ENCODE measurements at regions not wholly inside any gene's neighbourhood (a gene's known extent, or its start where the extent isn't known, plus 50 kb on each side); places are given as distances from the start of the nearest gene placed in this dataset.
"Not testable (repeated sequence)": the region's sequence is repeated elsewhere in the genome, so short reads cannot be mapped to it uniquely, and the experiment has no call there.

DNA sequence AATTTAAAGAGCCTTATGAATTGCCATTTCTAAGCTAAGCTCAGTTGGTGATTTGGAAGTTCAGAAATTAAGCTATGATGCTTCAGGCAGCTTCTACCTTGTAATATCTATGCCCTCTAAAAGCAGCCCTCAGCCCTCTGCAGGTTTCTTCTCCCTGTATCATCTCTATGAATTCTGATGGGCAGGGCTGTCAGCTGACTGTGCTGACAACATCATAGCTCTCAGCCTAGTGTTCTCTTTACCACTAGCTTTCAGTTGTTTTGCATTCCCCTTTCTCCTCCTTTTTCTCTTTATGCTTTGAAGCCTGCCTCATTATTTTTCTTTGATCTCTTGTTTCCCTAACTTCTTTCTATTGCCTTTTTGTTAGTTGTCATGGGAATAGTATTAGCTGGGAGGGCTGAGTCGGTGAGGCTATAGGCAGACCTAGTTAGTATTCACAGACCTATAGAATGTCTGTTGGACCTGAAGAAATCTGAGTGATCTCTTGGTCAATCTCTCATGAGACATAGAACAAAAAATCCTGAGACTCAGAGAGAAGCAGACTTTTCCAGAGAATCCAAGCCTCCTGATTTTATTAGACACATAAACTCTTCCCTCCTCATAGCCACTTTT lies 535.4 kb downstream of the RAB38 start:
- no peak for DNase-seq (ENCODE audit: low spot score)

DNA sequence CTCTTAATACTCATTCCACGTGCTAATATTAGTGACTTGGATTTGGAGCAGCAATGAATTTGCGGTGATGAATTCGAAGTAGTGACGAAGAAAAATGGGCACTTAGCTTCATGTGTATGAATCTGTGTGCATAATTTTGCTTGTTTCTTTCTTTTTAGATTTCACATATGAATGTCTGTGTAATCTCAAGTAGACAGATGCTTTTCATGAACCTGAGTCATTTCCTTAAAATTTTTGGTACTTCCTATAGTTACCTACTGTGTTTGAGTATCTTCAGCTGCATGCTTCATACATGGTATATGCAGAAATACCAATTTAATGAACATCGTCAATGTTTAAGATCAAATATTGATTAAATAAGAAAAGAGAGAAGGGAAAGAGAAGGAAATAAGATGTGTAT lies 540.2 kb downstream of the RAB38 start:
- DNase-seq (ENCODE audit: low spot score) = no peak

DNA sequence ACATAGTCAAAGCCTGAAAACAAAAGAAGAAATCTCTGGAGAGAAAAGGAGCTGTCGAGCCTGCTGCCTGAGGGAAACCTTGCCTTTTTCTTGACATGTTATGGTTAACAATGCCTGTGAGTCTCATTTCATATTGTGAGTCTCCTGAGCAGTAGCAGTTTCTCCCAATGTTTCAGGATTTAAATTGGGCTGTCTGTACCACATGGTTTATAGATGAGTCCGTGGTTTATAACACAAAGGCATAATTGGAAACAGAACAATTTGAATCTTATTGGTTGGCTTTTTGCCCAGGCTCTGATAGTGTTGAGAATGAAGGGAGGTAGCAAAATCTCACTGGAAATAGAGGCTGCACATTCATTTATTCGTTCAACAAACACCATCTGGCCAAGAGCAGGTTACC lies 540.9 kb downstream of the RAB38 start:
- DNase-seq (ENCODE audit: low spot score) = no peak

DNA sequence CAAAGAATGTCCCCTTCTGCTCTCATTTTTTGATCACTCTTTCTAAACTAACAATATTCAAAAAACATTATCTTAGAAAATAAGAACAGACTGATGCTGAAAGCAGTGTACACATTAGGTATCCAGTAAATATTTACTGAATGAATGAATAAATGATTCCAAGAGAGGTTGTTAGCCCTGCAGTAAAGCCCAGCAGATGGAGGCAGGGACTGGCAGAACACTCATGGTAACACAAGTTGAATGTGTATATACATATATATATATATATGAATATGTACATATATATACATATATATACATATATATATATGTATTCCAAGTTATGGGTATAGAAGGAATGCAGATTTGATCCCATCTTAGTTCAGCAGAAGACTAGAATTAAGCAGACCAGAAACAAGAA lies 546.3 kb downstream of the RAB38 start:
- no peak for DNase-seq (ENCODE audit: low spot score)

DNA sequence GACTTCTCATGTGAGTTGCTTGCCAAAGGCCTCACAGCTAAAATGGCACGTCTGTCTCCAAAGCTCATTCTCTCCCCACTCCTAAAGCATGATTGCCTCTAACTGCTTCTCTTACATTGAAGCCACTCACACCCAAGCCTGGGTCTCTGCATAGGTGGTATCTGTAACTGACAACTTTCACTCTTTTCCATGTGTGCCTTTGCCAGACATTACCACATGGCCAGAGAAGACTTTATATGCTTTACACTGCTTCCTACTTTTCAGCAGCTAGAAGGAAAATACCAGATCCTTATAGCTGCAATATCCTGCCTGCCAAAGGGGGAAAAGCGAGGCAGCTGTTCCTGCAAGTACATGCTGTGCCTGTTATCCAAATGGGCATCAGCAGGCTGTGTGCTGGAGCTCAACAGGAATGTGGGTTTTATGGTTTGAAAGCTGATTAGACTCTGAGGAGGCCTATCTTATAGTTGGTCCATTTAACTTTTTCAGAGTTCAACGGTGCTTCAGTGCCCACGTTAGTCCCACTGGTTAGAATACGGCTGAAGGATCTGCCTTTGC lies 547.1 kb downstream of the RAB38 start:
- DNase-seq (ENCODE audit: low spot score) = no peak

DNA sequence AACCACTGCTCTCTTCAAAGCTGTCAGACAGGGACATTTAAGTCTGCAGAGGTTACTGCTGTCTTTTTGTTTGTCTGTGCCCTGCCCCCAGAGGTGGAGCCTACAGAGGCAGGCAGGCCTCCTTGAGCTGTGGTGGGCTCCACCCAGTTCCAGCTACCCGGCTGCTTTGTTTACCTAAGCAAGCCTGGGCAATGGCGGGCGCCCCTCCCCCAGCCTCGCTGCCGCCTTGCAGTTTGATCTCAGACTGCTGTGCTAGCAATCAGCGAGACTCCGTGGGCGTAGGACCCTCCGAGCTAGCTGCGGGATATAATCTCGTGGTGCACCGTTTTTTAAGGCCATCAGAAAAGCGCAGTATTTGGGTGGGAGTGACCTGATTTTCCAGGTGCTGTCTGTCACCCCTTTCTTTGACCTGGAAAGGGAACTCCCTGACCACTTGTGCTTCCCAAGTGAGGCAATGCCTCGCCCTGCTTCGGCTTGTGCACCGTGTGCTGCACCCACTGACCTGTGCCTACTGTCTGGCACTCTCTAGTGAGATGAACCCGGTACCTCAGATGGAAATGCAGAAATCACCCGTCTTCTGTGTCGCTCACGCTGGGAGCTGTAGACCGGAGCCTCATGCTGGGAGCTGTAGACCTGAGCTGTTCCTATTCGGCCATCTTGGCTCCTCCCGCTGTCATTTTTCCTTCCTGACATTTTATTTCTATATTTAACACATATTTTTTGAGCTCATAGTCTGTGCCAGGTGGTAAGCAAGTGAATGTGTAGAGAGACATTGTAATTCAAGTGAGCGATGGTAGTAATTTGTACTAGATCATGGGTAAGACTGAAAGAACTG lies 551.5 kb downstream of the RAB38 start:
- not testable (repeated sequence) for DNase-seq (ENCODE audit: low spot score)

DNA sequence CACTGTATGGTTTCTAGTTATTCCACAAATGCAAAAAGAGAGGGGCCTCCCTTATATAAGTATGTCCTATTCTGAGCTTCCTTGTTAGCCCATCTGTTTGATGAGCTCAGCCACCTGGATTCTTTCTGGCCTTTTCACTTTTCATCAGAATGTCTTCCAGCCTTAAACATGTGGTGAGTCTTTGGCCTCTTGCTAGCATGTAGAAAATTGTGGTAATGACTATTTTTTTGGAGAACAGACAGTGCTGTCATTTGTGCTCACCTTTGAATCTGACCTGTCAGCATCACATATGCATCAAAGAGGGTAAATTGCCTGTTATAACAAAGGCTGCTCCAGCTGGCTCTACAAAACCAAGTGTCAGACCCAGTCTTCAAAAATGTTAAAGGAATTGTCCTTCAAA lies 558.7 kb downstream of the RAB38 start:
- no peak for DNase-seq (ENCODE audit: low spot score)

DNA sequence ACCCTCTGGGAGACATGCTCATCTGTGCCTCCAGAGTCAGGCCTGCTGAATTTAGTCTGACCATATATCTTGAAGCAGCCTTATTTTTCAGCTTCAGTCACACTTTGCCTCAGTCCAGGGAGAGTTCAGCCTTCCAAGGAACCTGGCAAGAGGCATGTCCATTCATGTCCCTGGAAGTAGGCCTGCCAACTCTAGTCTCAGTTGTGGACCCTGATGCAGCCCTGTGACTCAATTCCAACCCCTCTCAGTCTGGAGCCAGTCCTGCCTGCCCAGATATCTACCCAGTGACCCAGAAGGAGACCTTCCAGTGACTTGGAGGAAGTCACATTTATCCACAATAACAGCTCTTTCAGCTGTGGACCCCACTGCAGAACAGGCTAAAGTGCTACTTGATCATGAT lies 566.6 kb downstream of the TMEM135 start:
- no peak for DNase-seq (ENCODE audit: low spot score)

DNA sequence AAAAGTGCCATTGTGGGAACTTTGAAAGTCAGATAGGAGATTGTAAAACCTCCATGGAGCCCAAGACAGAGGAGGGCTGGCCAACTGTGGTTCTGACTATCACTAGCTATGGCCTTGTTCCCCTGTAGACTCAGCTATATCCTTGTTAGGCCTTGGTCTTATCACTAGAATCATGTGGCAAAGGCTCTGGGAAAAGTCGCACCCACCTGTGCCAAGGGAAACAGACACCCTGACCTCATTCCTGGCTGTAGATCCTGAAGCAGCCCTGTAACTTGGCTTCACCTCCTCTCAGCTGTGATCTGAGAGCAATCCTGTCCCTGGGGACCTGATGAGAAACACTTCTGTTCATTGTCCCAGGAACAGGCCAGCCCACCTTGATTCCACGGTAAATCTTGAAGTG lies 566.2 kb downstream of the TMEM135 start:
- DNase-seq (ENCODE audit: low spot score) = no peak

DNA sequence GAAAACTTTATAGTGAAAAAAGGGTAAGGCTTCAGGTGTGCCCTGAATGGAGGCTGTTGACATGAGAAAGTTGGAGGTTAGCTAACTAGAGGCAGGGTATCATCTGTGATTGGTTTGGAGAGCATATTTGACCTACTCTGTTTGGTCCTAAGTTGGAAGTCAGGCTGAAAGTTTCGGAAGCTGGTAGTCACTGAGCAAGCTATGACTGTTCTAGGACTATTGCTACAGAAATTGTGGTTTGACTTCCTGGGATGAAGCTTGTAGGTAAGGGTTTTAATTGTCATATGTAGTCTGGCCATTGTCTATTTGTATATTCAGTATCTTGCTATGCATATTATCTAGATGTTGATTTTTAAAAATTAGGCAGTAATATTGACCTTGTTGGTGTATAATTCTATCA lies 565.0 kb downstream of the TMEM135 start:
- DNase-seq (ENCODE audit: low spot score) = no peak

DNA sequence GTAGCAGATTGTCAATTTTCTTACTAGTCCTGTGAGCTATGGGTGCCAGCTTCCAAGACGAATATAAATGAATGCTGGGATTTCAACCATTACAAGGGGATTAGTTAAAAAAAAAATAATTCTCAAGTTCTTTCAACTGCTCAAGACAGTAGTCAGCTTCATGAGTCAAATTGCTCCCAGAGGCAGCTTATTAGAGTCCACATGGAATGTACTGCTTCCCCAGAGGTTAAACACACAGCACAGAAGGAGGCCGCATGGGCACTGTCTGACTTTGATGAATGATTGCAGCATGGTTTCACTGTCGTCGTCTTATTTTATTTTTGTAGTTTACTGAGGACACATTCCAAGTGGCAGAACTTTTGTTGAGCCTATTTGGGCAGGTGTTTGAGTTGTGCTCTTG lies 563.2 kb downstream of the TMEM135 start:
- no peak for DNase-seq (ENCODE audit: low spot score)

DNA sequence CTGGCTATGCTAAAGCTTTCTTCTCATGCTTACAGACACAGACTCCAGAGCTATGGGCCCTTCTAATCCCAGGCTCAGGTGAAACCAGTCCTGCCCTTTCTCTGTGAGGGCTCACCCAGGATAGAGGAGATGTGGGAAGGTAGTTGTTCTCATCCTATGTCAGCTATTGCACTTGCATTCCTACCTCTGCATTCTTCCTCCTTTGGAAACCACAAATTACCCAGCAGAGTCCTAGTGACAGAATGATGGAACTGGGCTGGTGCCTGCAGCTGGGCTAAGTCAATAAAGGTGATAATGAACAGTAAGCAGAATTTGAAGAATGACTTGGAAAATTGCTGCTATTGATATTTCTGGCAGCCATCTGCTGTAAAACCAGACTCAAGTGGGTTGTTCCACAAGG lies 560.0 kb downstream of the TMEM135 start:
- DNase-seq (ENCODE audit: low spot score) = no peak

DNA sequence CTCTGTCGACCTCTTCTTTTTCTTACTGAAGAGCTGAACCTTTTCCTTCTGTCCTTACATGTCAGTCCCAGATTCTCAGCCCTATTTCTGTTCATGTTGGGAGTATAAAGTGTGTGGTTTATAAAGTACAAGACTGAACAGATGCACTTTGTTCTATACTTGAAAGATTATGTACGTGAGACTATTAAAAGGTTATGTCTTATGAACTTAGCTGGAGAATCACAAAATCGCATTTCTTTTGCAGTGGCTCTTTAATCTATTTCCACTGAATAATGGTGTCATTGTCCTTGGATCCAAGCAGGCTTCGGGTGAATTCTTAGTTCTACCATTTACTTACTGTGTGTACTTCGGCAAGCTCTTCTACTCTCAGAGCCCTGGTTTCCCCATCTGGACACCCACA lies 558.4 kb downstream of the TMEM135 start:
- peak; percentile 67 for DNase-seq (ENCODE audit: low spot score)

DNA sequence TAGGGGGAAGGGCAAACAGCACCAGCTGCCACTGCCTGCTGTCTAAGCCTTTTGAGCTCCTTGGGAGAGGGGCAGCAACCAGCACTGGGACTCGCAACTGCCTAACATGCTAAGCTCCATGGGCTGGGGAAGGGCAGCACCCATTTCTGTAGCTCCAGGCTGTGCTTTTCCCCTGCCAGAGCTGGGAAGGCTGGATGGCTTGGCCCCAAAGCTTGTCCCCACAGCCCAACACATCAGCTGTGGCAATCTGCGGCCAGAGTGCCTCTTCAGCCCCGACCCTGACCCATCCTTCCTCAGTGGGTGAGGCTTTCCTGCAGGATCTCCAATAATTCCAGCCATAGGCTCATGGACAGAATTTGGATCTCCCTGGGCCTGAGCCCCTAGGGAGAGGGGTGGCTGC lies 551.3 kb downstream of the TMEM135 start:
- no peak for DNase-seq (ENCODE audit: low spot score)

DNA sequence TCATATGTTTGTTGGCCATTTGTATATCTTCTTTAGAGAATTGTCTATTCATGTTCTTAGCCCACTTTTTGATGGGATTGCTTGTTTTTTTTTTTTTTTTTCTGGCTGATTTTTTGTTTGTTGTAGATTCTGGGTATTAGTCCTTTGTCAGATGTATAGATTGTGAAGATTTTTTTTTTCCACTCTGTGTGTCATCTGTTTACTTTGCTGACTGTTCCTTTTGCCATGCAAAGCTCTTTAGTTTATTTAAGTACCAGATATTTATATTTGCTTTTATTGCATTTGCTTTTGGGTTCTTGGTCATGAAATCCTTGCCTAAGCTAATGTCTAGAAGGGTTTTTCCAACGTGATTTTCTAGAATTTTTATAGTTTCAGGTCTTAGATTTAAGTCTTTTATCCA lies 547.9 kb downstream of the TMEM135 start:
- not testable (repeated sequence) for DNase-seq (ENCODE audit: low spot score)

DNA sequence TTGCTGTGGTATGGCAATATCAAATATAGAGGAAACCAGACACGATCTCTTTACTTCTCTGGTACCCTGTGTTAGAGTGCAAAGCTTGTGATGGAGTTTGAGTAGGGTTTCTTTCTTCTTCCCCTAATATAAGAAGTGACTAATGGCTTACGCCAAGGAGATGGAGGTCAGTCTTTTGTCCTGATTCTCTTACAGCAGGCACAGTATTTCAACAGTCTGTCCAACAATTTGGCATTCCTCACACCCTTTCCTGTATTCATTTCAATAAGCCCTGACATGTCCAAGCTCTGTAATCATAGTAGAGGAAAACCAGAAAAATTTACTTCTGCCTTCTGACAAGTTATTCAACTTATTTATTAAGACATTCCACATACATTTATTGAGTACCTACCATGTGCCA lies 546.2 kb downstream of the TMEM135 start:
- no peak for DNase-seq (ENCODE audit: low spot score)

DNA sequence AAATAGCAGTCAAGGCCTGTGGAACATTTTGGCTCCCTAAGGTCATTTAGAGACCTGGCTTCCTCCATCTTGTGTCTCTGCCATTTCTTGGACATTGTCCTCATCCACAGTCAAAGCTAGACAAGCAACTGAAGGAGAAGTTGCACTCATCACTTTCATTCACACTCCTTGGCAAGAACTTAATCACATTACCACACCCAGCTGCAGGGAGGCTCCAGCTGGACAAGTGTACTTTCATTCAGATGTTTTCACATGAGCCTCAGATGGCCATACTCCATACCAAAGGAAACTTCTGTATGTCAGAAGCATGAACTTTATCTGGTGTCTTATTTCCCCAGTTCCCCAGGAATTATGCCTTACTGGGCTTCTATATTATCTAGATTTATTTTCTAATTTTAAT lies 537.4 kb downstream of the TMEM135 start:
- DNase-seq (ENCODE audit: low spot score) = no peak

DNA sequence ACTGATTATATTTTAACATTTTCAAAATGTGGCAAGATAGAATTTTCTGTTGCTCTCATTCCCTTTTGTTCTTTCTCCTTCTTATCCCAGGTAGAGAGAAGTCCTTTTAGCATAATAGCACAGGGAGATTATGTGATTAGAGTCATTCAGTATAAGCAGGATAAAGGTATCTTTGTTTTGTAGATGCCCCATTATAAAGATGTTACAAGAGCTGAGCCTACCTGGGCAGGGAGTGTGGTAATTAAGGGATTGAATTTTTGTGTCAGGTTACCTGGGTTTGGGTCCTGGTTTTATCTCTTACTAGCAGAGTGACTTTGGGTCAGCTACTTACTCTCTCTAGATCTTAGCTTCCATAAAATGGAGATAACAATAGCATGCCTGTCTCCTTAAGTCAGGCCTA lies 536.5 kb downstream of the TMEM135 start:
- no peak for DNase-seq (ENCODE audit: low spot score)

DNA sequence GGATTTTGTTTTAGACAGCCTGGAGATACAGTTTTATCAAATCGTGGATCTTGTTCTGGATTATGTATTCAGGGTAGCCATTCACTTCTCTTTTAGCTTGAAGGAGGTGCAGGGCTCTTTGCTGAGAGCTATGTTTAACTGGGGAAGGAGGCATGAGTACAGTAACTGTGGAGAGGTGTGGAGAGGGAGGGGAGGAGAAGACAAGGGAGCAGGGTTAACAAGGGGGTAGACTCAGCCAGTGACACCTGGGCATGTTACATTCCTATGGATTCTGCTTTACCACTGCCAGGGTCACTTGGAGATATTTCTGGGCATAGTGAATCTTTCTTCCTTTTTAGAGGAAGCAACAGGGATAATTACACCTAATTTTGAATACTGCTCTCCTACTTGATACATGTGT lies 536.0 kb downstream of the TMEM135 start:
- no peak for DNase-seq (ENCODE audit: low spot score)

DNA sequence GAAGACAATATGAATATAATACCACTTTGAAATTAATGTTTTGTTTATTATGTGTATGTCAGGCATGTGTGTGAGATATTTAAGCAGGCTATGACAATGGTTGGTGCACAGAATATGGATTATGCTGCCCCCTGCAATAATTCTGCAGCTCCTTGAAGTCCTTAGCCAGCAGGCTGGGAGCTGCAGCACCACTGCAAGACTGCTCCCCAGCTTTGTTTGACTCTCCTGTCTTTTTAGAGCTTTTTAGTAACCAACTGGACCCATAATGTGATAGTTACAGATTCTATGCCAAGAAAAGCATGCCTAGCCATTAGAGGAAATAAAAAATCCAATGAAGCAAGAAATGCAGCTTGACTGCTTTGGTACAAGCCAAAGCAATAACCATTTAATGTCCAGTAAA lies 535.1 kb downstream of the TMEM135 start:
- no peak for DNase-seq (ENCODE audit: low spot score)

DNA sequence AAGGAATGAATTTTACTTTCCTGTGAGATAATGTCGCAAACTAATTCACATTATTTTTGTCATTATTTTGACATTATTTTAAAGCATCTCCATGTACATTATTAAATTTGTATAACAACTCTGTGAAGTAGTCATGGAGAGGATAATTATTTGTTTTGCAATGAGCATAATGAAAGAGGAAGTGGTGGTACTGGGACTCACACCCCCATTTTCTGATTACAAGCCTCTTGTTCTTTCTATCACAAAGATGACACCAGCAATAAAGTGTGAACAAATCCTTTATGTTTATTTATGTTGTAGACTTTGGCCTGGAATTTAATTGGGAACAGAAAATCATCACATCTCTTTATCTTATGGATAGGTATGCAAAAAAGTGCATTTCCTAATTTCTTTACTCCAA lies 522.6 kb downstream of the TMEM135 start:
- DNase-seq (ENCODE audit: low spot score) = no peak

DNA sequence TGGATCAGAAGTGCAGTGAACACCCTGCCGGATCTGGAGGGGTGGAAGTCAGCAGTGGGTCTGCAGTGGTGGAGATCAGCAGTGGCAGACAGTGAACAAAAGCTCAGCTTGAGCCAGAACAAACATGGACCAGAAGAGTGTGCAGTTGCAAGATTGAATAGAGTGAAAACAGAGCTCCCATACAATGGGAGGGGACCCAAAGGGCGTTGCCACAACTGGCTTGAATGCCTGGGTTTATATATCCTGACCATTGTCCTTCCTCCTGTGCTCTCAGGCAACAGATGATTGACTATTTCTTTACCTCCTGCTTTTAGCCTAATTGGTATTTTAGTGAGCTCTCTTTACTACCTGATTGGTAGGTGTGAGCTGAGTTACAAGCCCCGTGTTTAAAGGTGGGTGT lies 522.1 kb downstream of the TMEM135 start:
- DNase-seq (ENCODE audit: low spot score) = not testable (repeated sequence)

DNA sequence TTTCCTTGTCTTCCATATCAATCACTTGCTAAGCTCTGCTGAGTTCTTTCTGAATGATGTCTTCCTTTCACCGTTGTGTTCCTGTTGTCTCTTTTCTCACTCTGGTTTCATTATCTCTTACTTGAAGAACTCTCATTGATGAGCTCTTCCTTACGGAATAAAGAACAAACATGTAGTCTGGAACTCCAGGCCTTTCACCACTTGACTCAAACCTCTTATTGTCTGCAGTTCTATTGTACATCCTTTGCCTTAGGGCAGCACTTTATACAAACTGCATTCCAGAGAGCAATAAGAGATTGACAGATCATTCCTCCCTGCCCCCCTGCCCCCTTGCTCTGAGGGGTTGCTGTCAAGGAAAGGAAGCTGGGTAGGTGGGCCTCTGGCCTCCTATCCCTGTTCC lies 517.4 kb downstream of the TMEM135 start:
- DNase-seq (ENCODE audit: low spot score) = no peak

DNA sequence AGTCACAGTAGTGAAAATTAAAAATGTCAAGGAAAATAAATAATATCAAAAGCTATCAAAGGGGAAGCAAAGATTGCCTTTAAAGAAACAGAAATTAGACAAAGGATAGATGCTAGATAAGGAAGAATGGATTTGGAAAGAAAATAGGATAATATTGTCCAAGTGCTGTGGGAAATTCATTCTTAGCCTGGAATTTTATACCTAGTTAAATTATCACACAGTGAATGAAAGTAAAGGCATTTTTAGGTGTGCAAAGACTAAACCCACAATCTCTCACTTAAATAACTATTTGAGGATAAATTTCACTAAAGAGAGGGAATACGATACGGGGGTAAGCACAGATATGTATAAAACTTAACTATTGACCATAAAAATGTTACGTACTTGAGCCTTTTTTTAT lies 511.1 kb downstream of the TMEM135 start:
- no peak for DNase-seq (ENCODE audit: low spot score)

Data from COLO829 (cell line).